CD14-positive monocyte (primary cell): ENCODE measurements at regions not wholly inside any gene's neighbourhood (a gene's known extent, or its start where the extent isn't known, plus 50 kb on each side); places are given as distances from the start of the nearest gene placed in this dataset.

Experiments used
- DNase-seq, 3 donors: peaks; one replicate each; pipeline ENCODE4 v3.0.0-alpha.2; 2011 to 2022
- H2AFZ ChIP-seq: 2 replicates; pipeline ENCODE4 v1.6.0; 2012; ENCODE audit warnings: mild to moderate bottlenecking, low read depth, low read length, inconsistent platforms; ENCODE audit not compliant: insufficient read depth, poor library complexity, severe bottlenecking
- H3K27ac ChIP-seq, 2 donors: 1 replicate in 1 of 2; 2 replicates in 1 of 2; pipeline ENCODE4 v1.5.1; 2012 to 2013; ENCODE audit warnings: low read length in 2 of 2, control low read depth in 1 of 2, inconsistent platforms in 1 of 2, low read depth in 1 of 2, mild to moderate bottlenecking in 1 of 2
- H3K27me3 ChIP-seq, 2 donors: one replicate each; pipeline versions ENCODE4 v1.6.0 to v1.6.1; 2011 to 2013; ENCODE audit warnings: low read length in 2 of 2; ENCODE audit not compliant: control insufficient read depth in 2 of 2, insufficient read depth in 2 of 2
- H3K36me3 ChIP-seq, 2 donors: replicated peaks in 1 of 2; 1 replicate in 1 of 2; 2 replicates in 1 of 2; pipeline versions ENCODE4 v1.5.1 to v1.6.1; 2012 to 2013; ENCODE audit warnings: low read length in 2 of 2, control low read depth in 1 of 2, inconsistent platforms in 1 of 2, mild to moderate bottlenecking in 1 of 2; ENCODE audit not compliant: insufficient read depth in 2 of 2, control insufficient read depth in 1 of 2
- H3K4me1 ChIP-seq, 2 donors: 1 replicate in 1 of 2; 2 replicates in 1 of 2; pipeline versions ENCODE4 v1.5.1 to v1.6.1; 2012 to 2013; ENCODE audit warnings: low read length in 2 of 2, control low read depth in 1 of 2, inconsistent platforms in 1 of 2, mild to moderate bottlenecking in 1 of 2, moderate library complexity in 1 of 2; ENCODE audit not compliant: insufficient read depth in 2 of 2, control insufficient read depth in 1 of 2
- H3K4me2 ChIP-seq: replicated peaks from 2 replicates; pipeline ENCODE3; 2012; ENCODE audit warnings: low read length, moderate library complexity, mild to moderate bottlenecking; ENCODE audit not compliant: poor library complexity, severe bottlenecking; ENCODE audit errors: extremely low read depth
- H3K4me3 ChIP-seq, 3 experiments: fragments of 200-600 bp in 1 of 3; sonication (generic) in 1 of 3; replicated peaks in 1 of 3; 1 replicate in 2 of 3; 2 replicates in 1 of 3; pipeline ENCODE4 v1.5.1; 2011 to 2013; ENCODE audit warnings: low read length in 3 of 3, mild to moderate bottlenecking in 3 of 3, control low read depth in 2 of 3, low read depth in 2 of 3, inconsistent platforms in 1 of 3, moderate library complexity in 1 of 3
- H3K79me2 ChIP-seq: 2 replicates; pipeline ENCODE4 v1.6.0; 2012; ENCODE audit warnings: mild to moderate bottlenecking, control low read depth, inconsistent platforms, low read length, moderate library complexity; ENCODE audit not compliant: insufficient read depth
- H3K9ac ChIP-seq: 2 replicates; pipeline ENCODE4 v1.6.0; 2017; ENCODE audit warnings: low read length, mild to moderate bottlenecking; ENCODE audit not compliant: insufficient read depth, poor library complexity, severe bottlenecking
- H3K9me3 ChIP-seq, 2 donors: replicated peaks in 1 of 2; 1 replicate in 1 of 2; 2 replicates in 1 of 2; pipeline versions ENCODE4 v1.5.1 to v1.6.1; 2012 to 2013; ENCODE audit warnings: low read length in 2 of 2, control low read depth in 1 of 2; ENCODE audit not compliant: control insufficient read depth in 1 of 2, insufficient read depth in 1 of 2
- H4K20me1 ChIP-seq: 2 replicates; pipeline ENCODE4 v1.6.0; 2012; ENCODE audit warnings: mild to moderate bottlenecking, low read length, control low read depth, moderate library complexity; ENCODE audit not compliant: insufficient read depth
- H3K27ac Mint-ChIP-seq, 7 donors: one replicate each; pipeline ENCODE4 v1.8.0; 2020; ENCODE audit warnings: mild to moderate bottlenecking in 7 of 7, mixed read lengths in 7 of 7, moderate library complexity in 6 of 7, inconsistent platforms in 2 of 7
- H3K27me3 Mint-ChIP-seq, 3 donors: one replicate each; pipeline ENCODE4 v1.8.0; 2021 to 2022; ENCODE audit warnings: low read depth in 3 of 3, mild to moderate bottlenecking in 3 of 3, mixed read lengths in 3 of 3, moderate library complexity in 3 of 3, inconsistent platforms in 1 of 3
- H3K36me3 Mint-ChIP-seq, 2 donors: one replicate each; pipeline ENCODE4 v1.8.0; 2020; ENCODE audit warnings: mixed read lengths in 2 of 2, inconsistent platforms in 1 of 2, mild to moderate bottlenecking in 1 of 2
- H3K4me1 Mint-ChIP-seq: one replicate; pipeline ENCODE4 v1.8.0; 2020; ENCODE audit warnings: mild to moderate bottlenecking, mixed read lengths
- H3K4me3 Mint-ChIP-seq, 2 donors: one replicate each; pipeline ENCODE4 v1.8.0; 2020; ENCODE audit warnings: mild to moderate bottlenecking in 2 of 2, mixed read lengths in 2 of 2, moderate library complexity in 1 of 2
- H3K9me3 Mint-ChIP-seq, 7 donors: one replicate each; pipeline ENCODE4 v1.8.0; 2020 to 2022; ENCODE audit warnings: mixed read lengths in 7 of 7, mild to moderate bottlenecking in 6 of 7, moderate library complexity in 6 of 7, inconsistent platforms in 2 of 7
- WGBS: methylation state at CpG from one replicate; pipeline ENCODE4 v1.1.5; 2013; ENCODE audit warnings: missing lambda C conversion rate; ENCODE audit not compliant: insufficient coverage; 5-methylcytosine and 5-hydroxymethylcytosine counted together
- intact Hi-C, 2 donors: fragments of 100-400 bp; cut with micrococcal nuclease; formaldehyde crosslinking; loops; one replicate each; pipeline versions ENCODE4 v1.15.0 to v1.15.1; 2023
- TF ChIP-seq, protein P1 (sequence below): fragments of 200-600 bp; IDR thresholded peaks from one replicate; pipeline ENCODE4 v1.8.0; 2022; ENCODE audit warnings: antibody characterized with exemption, mild to moderate bottlenecking

DNA sequence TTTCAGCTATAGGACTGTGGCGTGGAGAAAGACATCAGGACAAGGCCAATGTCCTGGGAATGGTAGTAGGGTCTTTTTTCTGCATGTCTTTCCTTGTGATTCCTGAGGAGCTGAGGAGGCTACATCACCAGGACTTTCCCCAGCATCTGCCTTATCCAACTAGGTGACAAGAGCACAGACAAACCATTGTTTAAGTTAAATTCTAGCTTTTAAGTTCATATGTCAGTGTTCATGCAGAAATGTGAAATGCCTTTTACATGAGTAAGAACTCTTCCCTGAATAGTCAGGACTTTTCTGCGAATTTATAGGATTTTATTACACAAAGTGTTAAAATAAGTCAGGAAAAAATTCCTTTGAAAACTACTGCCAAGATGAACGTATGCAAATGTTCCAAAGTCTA, 154.2 kb downstream of the PTGER3 start:
- Histone ChIP-seq H4K20me1 (no peaks in the 10 kb centered on the region), H3K27ac (no peak overlapping the region), H3K4me2 (no peak overlapping the region), H3K27me3 (no peaks in the 10 kb centered on the region), H3K36me3 (no peaks in the 10 kb centered on the region), H3K79me2 (no peaks in the 10 kb centered on the region), H3K4me3 (no peak overlapping the region), H3K9ac (no peak overlapping the region), H3K4me1 (peaks cover 27 to 28% of the 10 kb centered on the region in 2 donors), H3K9me3 (no peaks in the 10 kb centered on the region), H2AFZ (no peak overlapping the region)
- Mint-ChIP-seq H3K9me3 (no peaks in the 10 kb centered on the region), H3K36me3 (no peaks in the 10 kb centered on the region), H3K4me1 (peaks cover 51% of the 10 kb centered on the region), H3K27ac (peak overlapping the region in 1 of 7 donors; percentile 45), H3K27me3 (no peaks in the 10 kb centered on the region), H3K4me3 (no peak overlapping the region)
- DNase-seq = no peak
- WGBS = no CpG with 5 or more reads among the region's 3 CpGs
- TF ChIP-seq, protein P1, sequence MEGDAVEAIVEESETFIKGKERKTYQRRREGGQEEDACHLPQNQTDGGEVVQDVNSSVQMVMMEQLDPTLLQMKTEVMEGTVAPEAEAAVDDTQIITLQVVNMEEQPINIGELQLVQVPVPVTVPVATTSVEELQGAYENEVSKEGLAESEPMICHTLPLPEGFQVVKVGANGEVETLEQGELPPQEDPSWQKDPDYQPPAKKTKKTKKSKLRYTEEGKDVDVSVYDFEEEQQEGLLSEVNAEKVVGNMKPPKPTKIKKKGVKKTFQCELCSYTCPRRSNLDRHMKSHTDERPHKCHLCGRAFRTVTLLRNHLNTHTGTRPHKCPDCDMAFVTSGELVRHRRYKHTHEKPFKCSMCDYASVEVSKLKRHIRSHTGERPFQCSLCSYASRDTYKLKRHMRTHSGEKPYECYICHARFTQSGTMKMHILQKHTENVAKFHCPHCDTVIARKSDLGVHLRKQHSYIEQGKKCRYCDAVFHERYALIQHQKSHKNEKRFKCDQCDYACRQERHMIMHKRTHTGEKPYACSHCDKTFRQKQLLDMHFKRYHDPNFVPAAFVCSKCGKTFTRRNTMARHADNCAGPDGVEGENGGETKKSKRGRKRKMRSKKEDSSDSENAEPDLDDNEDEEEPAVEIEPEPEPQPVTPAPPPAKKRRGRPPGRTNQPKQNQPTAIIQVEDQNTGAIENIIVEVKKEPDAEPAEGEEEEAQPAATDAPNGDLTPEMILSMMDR = no peak
- intact Hi-C loops = no loop called here

DNA sequence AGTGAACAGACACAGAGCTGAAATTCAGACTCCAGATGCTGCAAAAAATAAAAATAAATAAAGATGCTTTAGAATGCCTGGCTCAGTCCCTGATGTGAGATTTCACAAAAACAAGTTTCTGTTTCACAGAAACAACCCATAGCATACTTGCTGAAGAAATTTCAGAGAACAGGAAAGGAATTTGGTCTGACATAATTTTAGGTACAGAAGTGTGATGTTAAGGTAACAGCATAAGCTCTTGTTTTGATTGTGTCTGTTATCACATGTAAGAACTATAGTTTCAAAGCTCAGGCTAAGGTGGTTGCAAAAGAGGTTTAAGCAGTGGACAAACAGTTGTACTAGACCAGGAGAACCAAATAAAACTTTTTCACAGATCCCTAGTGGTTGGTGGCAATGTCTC, 152.1 kb downstream of the PTGER3 start:
- H3K36me3 Mint-ChIP-seq = no peaks in the 10 kb centered on the region
- H3K4me3 ChIP-seq = no peak overlapping the region
- no peaks in the 10 kb centered on the region for H3K36me3 ChIP-seq
- no peaks in the 10 kb centered on the region for H3K79me2 ChIP-seq
- H3K27me3 Mint-ChIP-seq = no peaks in the 10 kb centered on the region
- DNase-seq = no peak
- H2AFZ ChIP-seq = no peak overlapping the region
- H3K27ac Mint-ChIP-seq = no peak overlapping the region
- H3K4me1 ChIP-seq = peaks cover 27 to 28% of the 10 kb centered on the region in 2 donors
- no peak overlapping the region for H3K9ac ChIP-seq
- no peak overlapping the region for H3K27ac ChIP-seq
- H3K4me2 ChIP-seq = no peak overlapping the region
- H4K20me1 ChIP-seq = no peaks in the 10 kb centered on the region
- no peaks in the 10 kb centered on the region for H3K9me3 Mint-ChIP-seq
- H3K9me3 ChIP-seq = no peaks in the 10 kb centered on the region
- H3K4me1 Mint-ChIP-seq = peaks cover 41% of the 10 kb centered on the region
- TF ChIP-seq, protein P1 = no peak
- intact Hi-C loops = no loop called here
- H3K4me3 Mint-ChIP-seq = no peak overlapping the region
- H3K27me3 ChIP-seq = no peaks in the 10 kb centered on the region
